Keratinocyte (primary cell): ENCODE measurements at regions not wholly inside any gene's neighbourhood (a gene's known extent, or its start where the extent isn't known, plus 50 kb on each side); places are given as distances from the start of the nearest gene placed in this dataset.

Experiments
- EZH2 ChIP-seq: IDR thresholded peaks from one replicate; pipeline ENCODE4 v1.6.1; 2012; ENCODE audit warnings: inconsistent platforms, mild to moderate bottlenecking, low read length, moderate library complexity
- TF ChIP-seq, protein P1 (sequence below), 3 experiments: IDR thresholded peaks in 1 of 3; conservative IDR thresholded peaks in 1 of 3; optimal IDR thresholded peaks in 1 of 3; 2 replicates in 2 of 3; 3 replicates in 1 of 3; pipeline versions ENCODE3 to v1.5.1; 2011; ENCODE audit warnings: low read length in 3 of 3, mild to moderate bottlenecking in 3 of 3, moderate library complexity in 2 of 3, control low read depth in 1 of 3, inconsistent platforms in 1 of 3; ENCODE audit not compliant: insufficient read depth in 2 of 3; ENCODE audit errors: extremely low read depth in 1 of 3

DNA sequence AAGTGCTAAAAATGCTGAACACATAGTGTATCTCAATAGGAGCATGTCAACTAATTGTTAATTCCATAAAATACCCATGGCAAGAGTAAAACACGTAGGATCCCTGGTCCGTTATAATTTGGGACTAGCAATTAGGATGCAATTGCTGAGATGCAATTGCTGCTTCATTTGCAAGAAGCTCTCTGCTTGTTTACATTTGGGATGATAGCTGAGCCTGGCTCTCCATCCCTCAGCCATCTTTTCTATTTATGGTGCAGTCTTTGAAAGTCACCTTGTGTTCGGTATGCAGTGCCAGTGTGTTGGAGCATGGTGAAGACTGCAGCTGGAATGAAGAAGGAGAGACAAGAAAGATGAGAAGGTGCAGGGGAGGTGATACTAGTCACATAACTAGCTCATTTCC lies 191.3 kb downstream of the SNX10 start:
- TF ChIP-seq, protein P1, sequence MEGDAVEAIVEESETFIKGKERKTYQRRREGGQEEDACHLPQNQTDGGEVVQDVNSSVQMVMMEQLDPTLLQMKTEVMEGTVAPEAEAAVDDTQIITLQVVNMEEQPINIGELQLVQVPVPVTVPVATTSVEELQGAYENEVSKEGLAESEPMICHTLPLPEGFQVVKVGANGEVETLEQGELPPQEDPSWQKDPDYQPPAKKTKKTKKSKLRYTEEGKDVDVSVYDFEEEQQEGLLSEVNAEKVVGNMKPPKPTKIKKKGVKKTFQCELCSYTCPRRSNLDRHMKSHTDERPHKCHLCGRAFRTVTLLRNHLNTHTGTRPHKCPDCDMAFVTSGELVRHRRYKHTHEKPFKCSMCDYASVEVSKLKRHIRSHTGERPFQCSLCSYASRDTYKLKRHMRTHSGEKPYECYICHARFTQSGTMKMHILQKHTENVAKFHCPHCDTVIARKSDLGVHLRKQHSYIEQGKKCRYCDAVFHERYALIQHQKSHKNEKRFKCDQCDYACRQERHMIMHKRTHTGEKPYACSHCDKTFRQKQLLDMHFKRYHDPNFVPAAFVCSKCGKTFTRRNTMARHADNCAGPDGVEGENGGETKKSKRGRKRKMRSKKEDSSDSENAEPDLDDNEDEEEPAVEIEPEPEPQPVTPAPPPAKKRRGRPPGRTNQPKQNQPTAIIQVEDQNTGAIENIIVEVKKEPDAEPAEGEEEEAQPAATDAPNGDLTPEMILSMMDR (optimal IDR thresholded peaks at IDR 0.05 in 1 of 3, IDR thresholded peaks at IDR 0.05 in 1 of 3, conservative IDR thresholded peaks at IDR 0.05 in 1 of 3; ENCODE audit: extremely low read depth in 1 of 3, insufficient read depth in 2 of 3, low read length in 3 of 3): no peak
- TF ChIP-seq EZH2: no peak
